ENCODE measurements at regions not wholly inside any gene's neighbourhood (a gene's known extent, or its start where the extent isn't known, plus 50 kb on each side); places are given as distances from the start of the nearest gene placed in this dataset.
"Not testable (repeated sequence)": the region's sequence is repeated elsewhere in the genome, so short reads cannot be mapped to it uniquely, and the experiment has no call there.

DNA sequence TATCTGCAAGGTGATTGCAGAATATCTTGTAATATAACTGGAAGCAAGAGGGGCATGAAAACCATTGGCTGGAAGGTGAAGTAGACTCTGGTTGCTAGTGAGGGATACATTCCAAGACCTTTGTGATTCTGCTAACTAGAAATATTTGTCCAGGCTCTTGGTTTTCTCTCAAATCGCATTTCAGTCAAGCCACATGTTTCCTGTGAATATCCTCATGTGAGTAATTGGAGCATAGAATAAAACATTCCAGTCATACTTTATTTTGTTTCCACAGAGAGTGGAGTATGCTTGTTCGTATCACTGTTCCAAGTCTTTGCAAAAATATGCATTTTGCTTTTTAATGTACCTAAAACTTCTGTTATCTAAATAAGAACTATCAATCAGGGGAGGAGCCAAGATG, 850.0 kb downstream of the EPHA3 start:
- no peaks in the 10 kb centered on the region for H3K36me3 ChIP-seq (ENCODE audit: insufficient read depth, low read length)
- H3K27ac ChIP-seq (ENCODE audit: low read depth, low read length), result no peak overlapping the region; the same call in 1 of the 2 replicates
- no peaks in the 10 kb centered on the region for H3K4me1 ChIP-seq (ENCODE audit: control insufficient read depth, insufficient read depth, low read length, unreplicated experiment)
- no peak overlapping the region for H2AFZ ChIP-seq (ENCODE audit: low read length, unreplicated experiment)
- H3K4me3 ChIP-seq (ENCODE audit: low read depth, low read length), result no peak overlapping the region
- H3K79me2 ChIP-seq (ENCODE audit: control insufficient read depth, insufficient read depth, low read length, unreplicated experiment), result no peaks in the 10 kb centered on the region
- no peaks in the 10 kb centered on the region for H3K27me3 ChIP-seq (ENCODE audit: insufficient read depth, low read length)

DNA sequence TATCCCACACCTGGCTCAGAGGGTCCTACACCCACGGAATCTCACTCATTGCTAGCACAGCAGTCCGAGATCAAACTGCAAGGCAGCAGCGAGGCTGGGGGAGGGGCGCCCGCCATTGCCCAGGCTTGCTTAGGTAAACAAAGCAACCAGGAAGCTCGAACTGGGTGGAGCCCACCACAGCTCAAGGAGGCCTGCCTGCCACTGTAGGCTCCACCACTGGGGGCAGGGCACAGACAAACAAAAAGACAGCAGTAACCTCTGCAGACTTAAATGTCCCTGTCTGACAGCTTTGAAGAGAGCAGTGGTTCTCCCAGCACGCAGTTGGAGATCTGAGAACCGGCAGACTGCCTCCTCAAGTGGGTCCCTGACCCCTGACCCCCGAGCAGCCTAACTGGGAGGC, 850.7 kb downstream of the EPHA3 start:
- H3K4me1 ChIP-seq (ENCODE audit: control insufficient read depth, insufficient read depth, low read length, unreplicated experiment); H2AFZ ChIP-seq (ENCODE audit: low read length, unreplicated experiment); H3K4me3 ChIP-seq (ENCODE audit: low read depth, low read length); H3K27ac ChIP-seq (ENCODE audit: low read depth, low read length); H3K79me2 ChIP-seq (ENCODE audit: control insufficient read depth, insufficient read depth, low read length, unreplicated experiment); H3K36me3 ChIP-seq (ENCODE audit: insufficient read depth, low read length); H3K27me3 ChIP-seq (ENCODE audit: insufficient read depth, low read length): not testable (repeated sequence)

DNA sequence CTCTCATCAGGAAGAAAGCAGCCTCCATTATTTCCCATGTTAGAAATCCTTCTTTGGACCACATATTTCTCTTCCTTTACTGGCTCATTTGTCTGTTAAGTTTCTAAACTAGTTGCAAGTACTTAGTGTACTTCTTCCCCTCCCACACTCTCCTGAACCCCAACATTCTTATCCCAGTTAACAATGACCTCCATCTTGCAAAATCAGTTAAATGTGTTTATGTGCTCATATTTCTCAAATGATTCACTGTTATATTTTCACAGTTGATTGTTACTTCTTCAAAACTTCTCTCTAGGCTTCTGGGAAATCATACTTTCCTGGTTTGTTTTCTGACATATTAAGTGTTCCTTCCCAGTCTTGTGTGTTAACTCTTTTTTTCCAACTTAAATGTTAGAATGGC, 856.9 kb downstream of the EPHA3 start:
- peak overlapping the region; percentile 74 for H3K27ac ChIP-seq (ENCODE audit: low read depth, low read length)
- no peaks in the 10 kb centered on the region for H3K27me3 ChIP-seq (ENCODE audit: insufficient read depth, low read length)
- no peak overlapping the region for H3K4me3 ChIP-seq (ENCODE audit: low read depth, low read length)
- H3K4me1 ChIP-seq (ENCODE audit: control insufficient read depth, insufficient read depth, low read length, unreplicated experiment), result peaks cover 16% of the 10 kb centered on the region
- H2AFZ ChIP-seq (ENCODE audit: low read length, unreplicated experiment), result peak overlapping the region; percentile 52
- no peaks in the 10 kb centered on the region for H3K36me3 ChIP-seq (ENCODE audit: insufficient read depth, low read length)
- H3K79me2 ChIP-seq (ENCODE audit: control insufficient read depth, insufficient read depth, low read length, unreplicated experiment), result no peaks in the 10 kb centered on the region

DNA sequence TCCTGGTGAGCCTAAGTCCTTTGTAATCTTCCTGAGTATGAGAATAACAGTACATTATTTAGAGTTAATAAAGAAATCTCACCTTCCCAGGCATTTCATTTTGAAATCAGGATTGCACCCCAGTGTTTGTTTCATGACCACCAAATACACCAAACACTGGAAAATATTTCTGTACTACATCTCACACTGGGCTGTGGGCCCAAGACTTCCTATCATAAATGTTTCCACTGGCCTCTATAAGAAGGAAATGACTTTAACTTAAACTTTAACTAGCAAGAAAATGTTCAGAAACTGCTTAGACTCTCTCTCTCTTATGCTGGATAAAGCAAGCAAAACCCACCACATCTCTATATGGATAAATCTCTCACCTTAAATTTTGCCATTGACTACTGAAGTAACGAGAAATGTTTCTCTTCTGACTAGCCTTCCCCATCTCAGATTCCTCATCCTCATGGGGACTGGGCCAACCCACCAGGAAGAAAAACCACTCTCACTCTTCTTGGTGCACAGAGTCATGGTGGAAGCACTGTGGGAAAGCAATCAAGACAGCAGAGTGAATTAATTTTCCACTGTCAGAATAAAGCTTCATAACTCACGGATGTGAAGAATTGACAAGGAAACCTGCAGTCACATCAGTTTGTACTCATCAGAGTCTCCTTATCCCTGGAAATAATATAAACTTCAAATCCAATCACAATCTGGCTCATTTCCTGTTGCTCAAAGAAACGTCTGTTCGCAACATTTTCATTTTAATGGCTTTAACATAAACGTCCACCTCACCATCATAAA, 859.6 kb downstream of the EPHA3 start:
- Histone ChIP-seq H3K4me1 (ENCODE audit: control insufficient read depth, insufficient read depth, low read length, unreplicated experiment) (peaks cover 16% of the 10 kb centered on the region), H3K79me2 (ENCODE audit: control insufficient read depth, insufficient read depth, low read length, unreplicated experiment) (no peaks in the 10 kb centered on the region), H3K27ac (ENCODE audit: low read depth, low read length) (no peak overlapping the region), H3K36me3 (ENCODE audit: insufficient read depth, low read length) (no peaks in the 10 kb centered on the region), H3K27me3 (ENCODE audit: insufficient read depth, low read length) (no peaks in the 10 kb centered on the region), H2AFZ (ENCODE audit: low read length, unreplicated experiment) (no peak overlapping the region), H3K4me3 (ENCODE audit: low read depth, low read length) (no peak overlapping the region)

DNA sequence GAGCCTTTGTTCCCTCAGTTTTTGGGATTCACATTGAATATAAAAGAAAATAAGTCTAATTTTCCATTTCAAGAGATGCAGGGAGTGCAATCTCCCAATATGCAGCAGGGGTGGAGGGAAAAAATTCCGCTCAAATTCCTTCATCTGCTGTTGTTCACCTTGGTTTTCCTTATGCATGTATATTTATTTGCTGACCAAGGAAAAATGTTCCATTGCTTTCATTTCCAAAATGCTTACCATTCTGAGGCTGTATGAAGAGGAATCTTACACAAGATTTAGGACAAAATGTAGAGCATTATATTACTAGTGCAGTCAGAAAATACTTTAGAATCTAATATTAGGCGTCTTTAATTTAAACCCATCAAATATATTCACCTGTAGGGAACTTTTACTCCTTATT, 863.9 kb downstream of the EPHA3 start:
- no peaks in the 10 kb centered on the region for H3K27me3 ChIP-seq (ENCODE audit: insufficient read depth, low read length)
- no peak overlapping the region for H3K27ac ChIP-seq (ENCODE audit: low read depth, low read length)
- no peaks in the 10 kb centered on the region for H3K36me3 ChIP-seq (ENCODE audit: insufficient read depth, low read length)
- no peak overlapping the region for H3K4me3 ChIP-seq (ENCODE audit: low read depth, low read length)
- no peaks in the 10 kb centered on the region for H3K4me1 ChIP-seq (ENCODE audit: control insufficient read depth, insufficient read depth, low read length, unreplicated experiment)
- H3K79me2 ChIP-seq (ENCODE audit: control insufficient read depth, insufficient read depth, low read length, unreplicated experiment), result no peaks in the 10 kb centered on the region
- peak overlapping the region; percentile 28 for H2AFZ ChIP-seq (ENCODE audit: low read length, unreplicated experiment)

DNA sequence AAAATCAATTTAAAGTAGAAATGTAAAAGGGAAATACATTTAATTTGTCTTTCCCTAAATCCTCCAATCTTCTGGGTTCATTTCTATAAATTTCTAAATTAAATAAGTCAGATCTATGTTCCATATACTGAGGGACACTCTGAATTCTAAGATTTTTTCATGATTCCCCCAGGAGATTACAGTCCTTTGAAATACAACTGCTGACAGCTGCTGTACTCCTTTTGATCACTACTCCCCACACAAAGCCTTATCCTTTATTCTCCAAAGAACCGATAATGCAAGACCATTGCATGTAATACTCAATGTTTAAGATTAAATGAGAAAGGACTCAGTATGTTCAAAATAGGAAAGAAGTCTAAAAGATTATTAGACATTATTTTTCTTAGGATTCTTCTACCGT, 865.7 kb downstream of the EPHA3 start:
- Histone ChIP-seq H3K27me3 (ENCODE audit: insufficient read depth, low read length) (no peaks in the 10 kb centered on the region), H2AFZ (ENCODE audit: low read length, unreplicated experiment) (no peak overlapping the region), H3K4me3 (ENCODE audit: low read depth, low read length) (no peak overlapping the region), H3K79me2 (ENCODE audit: control insufficient read depth, insufficient read depth, low read length, unreplicated experiment) (no peaks in the 10 kb centered on the region), H3K4me1 (ENCODE audit: control insufficient read depth, insufficient read depth, low read length, unreplicated experiment) (no peaks in the 10 kb centered on the region), H3K27ac (ENCODE audit: low read depth, low read length) (no peak overlapping the region), H3K36me3 (ENCODE audit: insufficient read depth, low read length) (no peaks in the 10 kb centered on the region)

DNA sequence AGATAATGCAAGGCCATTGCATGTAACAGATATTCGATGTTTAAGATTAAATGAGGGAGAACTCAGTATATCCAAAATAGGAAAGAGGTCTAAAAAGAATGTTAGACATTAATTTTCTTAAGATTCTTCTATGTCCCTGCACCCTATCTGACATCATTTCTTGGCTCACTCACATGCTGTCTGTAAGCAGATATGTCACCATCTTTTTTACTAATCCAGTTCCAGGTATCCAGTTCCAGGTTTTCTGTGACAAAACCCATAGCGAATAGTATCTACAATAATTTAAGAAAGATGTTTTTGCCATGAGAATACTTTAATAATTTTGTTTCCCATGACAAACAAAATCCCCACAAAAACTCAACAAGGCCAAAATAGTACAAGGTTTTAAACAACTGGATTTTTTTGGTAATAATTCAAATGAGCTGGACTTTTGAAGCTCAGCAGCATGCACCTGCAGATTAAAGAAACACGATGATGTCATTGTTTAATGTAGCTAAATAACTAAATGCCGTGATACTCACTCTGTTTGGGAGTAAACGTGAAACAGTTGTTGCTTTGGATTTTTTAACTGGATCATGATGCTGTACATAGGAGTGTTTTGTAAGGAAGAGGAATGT, 867.6 kb downstream of the EPHA3 start:
- H3K4me3 ChIP-seq (ENCODE audit: low read depth, low read length), result no peak overlapping the region
- H3K4me1 ChIP-seq (ENCODE audit: control insufficient read depth, insufficient read depth, low read length, unreplicated experiment), result no peaks in the 10 kb centered on the region
- no peak overlapping the region for H2AFZ ChIP-seq (ENCODE audit: low read length, unreplicated experiment)
- H3K27me3 ChIP-seq (ENCODE audit: insufficient read depth, low read length), result no peaks in the 10 kb centered on the region
- H3K79me2 ChIP-seq (ENCODE audit: control insufficient read depth, insufficient read depth, low read length, unreplicated experiment), result no peaks in the 10 kb centered on the region
- no peaks in the 10 kb centered on the region for H3K36me3 ChIP-seq (ENCODE audit: insufficient read depth, low read length)
- no peak overlapping the region for H3K27ac ChIP-seq (ENCODE audit: low read depth, low read length)

DNA sequence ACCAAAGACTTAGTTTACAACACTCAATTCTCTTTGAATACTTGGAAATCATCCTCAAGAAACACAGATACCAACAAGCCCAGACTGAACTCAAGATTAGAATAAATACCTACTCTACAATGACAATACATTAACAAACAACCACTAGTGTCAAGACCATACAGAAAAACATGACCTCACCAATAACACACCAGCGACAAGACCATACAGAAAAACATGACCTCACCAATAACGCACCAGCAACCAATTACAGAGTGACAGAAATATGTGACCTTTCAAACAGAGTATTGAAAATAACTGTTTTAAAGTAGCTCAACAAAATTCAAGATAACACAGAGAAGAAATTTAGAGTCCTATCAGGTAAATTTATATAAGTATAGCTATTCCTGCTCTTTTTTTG, 876.0 kb downstream of the EPHA3 start:
- no peaks in the 10 kb centered on the region for H3K4me1 ChIP-seq (ENCODE audit: control insufficient read depth, insufficient read depth, low read length, unreplicated experiment)
- no peak overlapping the region for H3K27ac ChIP-seq (ENCODE audit: low read depth, low read length)

DNA sequence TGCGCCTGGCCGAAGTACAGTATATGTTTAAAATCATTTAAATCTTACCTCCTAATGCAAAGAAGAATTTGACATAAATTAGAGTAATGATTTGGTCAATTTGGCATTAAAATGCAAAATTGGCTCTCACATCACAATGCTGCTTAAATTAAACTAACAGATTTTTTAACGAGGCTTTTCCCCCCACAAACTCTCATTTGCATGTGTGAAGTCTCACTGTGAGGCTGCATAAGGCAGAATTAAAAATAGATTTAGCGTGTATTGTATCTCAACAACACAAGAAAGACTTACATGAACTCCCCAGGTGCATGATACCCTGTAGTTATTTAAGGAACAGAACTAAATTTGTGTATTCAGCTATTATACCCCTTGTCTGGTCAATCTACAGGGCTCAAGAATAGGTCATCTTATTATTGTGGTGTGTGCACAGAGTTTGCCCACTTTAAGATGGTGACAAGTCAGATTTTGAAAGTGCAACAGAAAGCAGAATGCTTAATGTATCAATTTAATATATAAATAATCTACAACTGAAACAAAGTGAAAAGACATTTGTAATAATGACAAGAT, 897.9 kb downstream of the EPHA3 start:
- Histone ChIP-seq H2AFZ (ENCODE audit: low read length, unreplicated experiment) (no peak overlapping the region), H3K4me3 (ENCODE audit: low read depth, low read length) (no peak overlapping the region), H3K36me3 (ENCODE audit: insufficient read depth, low read length) (no peaks in the 10 kb centered on the region), H3K27ac (ENCODE audit: low read depth, low read length) (no peak overlapping the region), H3K4me1 (ENCODE audit: control insufficient read depth, insufficient read depth, low read length, unreplicated experiment) (peaks cover 27% of the 10 kb centered on the region), H3K27me3 (ENCODE audit: insufficient read depth, low read length) (no peaks in the 10 kb centered on the region), H3K79me2 (ENCODE audit: control insufficient read depth, insufficient read depth, low read length, unreplicated experiment) (no peaks in the 10 kb centered on the region)

More for the DNA sequence above, 876.0 kb downstream of the EPHA3 start:
- H2AFZ ChIP-seq (ENCODE audit: low read length, unreplicated experiment), result no peak overlapping the region
- H3K36me3 ChIP-seq (ENCODE audit: insufficient read depth, low read length), result no peaks in the 10 kb centered on the region
- no peaks in the 10 kb centered on the region for H3K27me3 ChIP-seq (ENCODE audit: insufficient read depth, low read length)
- no peaks in the 10 kb centered on the region for H3K79me2 ChIP-seq (ENCODE audit: control insufficient read depth, insufficient read depth, low read length, unreplicated experiment)
- no peak overlapping the region for H3K4me3 ChIP-seq (ENCODE audit: low read depth, low read length)

DNA sequence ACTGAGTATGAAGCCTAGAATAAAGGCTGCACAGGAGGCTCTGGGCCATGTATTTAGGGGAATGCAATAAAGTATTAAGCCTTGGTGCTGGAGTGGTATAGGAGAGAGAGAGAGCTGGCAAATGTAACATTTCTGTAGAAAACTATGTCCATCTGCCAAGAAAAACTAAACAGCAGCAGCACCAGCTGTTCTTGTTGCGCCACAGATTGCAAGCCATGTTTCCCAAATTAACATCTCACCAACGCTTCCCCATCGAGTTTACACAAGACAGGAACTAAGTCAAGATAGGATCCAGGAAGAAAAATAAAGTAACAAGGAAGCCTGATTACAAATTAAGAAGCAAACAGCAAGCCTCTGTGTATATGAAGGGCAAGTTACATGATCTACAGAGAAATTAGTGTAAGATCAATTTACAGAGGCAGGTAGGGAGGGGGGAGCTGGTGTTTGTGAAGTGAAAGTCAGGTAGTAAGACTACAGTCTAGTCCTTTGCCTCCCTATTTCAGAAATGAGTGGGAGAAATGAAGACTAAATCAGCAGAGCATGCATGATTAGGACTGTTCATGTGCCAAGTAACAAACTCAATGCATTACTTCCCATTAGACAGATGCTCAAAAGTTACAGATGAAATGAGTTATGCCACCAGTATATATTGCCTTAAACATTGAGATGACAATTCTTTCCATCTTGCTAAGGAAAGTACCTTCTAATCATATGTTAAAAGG, 900.5 kb downstream of the EPHA3 start:
- no peaks in the 10 kb centered on the region for H3K79me2 ChIP-seq (ENCODE audit: control insufficient read depth, insufficient read depth, low read length, unreplicated experiment)
- H3K4me1 ChIP-seq (ENCODE audit: control insufficient read depth, insufficient read depth, low read length, unreplicated experiment), result peaks cover 40% of the 10 kb centered on the region
- no peaks in the 10 kb centered on the region for H3K27me3 ChIP-seq (ENCODE audit: insufficient read depth, low read length)
- peak overlapping the region; percentile 11; the same call in 1 of the 2 replicates for H3K27ac ChIP-seq (ENCODE audit: low read depth, low read length)
- no peaks in the 10 kb centered on the region for H3K36me3 ChIP-seq (ENCODE audit: insufficient read depth, low read length)
- H3K4me3 ChIP-seq (ENCODE audit: low read depth, low read length), result peak overlapping the region; percentile 64
- peak overlapping the region; percentile 64 for H2AFZ ChIP-seq (ENCODE audit: low read length, unreplicated experiment)

Data from ACC112 (cell line).